ENCODE measurements at regions not wholly inside any gene's neighbourhood (a gene's known extent, or its start where the extent isn't known, plus 50 kb on each side); places are given as distances from the start of the nearest gene placed in this dataset.

DNA sequence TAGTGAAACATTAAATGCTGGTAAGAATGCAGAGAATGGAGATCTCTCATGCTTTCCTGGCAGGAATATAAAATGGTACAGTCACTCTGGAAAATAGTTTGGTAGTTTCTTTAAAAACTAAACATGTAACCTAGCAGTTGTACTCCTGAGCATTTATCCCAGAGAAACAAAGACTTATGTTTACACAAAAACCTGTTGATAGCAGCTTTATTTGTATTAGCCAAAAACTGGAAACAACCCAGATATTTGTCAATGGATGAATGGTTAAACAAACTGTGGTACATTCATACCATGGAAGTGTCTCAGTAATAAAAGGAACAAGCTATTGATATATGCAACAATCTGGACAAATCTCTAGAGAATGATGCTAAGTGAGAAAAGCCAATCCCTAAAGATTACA is 81.7 kb upstream of the CTAGE1 start:
- Mint-ChIP-seq H3K36me3 (no peaks in the 10 kb centered on the region), H3K27me3 (ENCODE audit: insufficient read depth, low read depth) (no peaks in the 10 kb centered on the region), H3K9me3 (peaks cover 3% of the 10 kb centered on the region), H3K4me3 (no peak overlapping the region), H3K27ac (no peak overlapping the region), H3K4me1 (peaks cover 3% of the 10 kb centered on the region)
- no peaks in the 10 kb centered on the region for H3F3A ChIP-seq (ENCODE audit: low read depth)
- H4K20me1 ChIP-seq (ENCODE audit: low read depth), result no peaks in the 10 kb centered on the region
- no peaks in the 10 kb centered on the region for H3K27me3 ChIP-seq
- no peak overlapping the region for H3K9ac ChIP-seq
- no peaks in the 10 kb centered on the region for H3K9me3 ChIP-seq (ENCODE audit: low read depth)
- no peak overlapping the region for H3K27ac ChIP-seq
- H3K36me3 ChIP-seq, result no peaks in the 10 kb centered on the region
- no peak overlapping the region for H2AFZ ChIP-seq (replicated peaks)
- TF ChIP-seq EZH2phosphoT487 (IDR thresholded peaks at IDR 0.05), result no peak
- no peak overlapping the region for H3K4me2 ChIP-seq
- no peak overlapping the region for H3K4me3 ChIP-seq
- no peaks in the 10 kb centered on the region for H3K4me1 ChIP-seq
- no peaks in the 10 kb centered on the region for H3K79me2 ChIP-seq (ENCODE audit: low read depth)
- DNase-seq (ENCODE audit: low spot score), result no peak

- DNase-seq (ENCODE audit: low spot score), result no peak
- Mint-ChIP-seq H3K9me3 (no peaks in the 10 kb centered on the region), H3K36me3 (no peaks in the 10 kb centered on the region), H3K27me3 (ENCODE audit: insufficient read depth, low read depth) (no peaks in the 10 kb centered on the region), H3K27ac (no peak overlapping the region), H3K4me3 (no peak overlapping the region), H3K4me1 (no peaks in the 10 kb centered on the region)
- Histone ChIP-seq H3K36me3 (no peaks in the 10 kb centered on the region), H3K9me3 (ENCODE audit: low read depth) (no peaks in the 10 kb centered on the region), H4K20me1 (ENCODE audit: low read depth) (no peaks in the 10 kb centered on the region), H3K27me3 (no peaks in the 10 kb centered on the region), H3K4me1 (no peaks in the 10 kb centered on the region), H3K27ac (no peak overlapping the region), H3K4me3 (no peak overlapping the region), H3F3A (ENCODE audit: low read depth) (no peaks in the 10 kb centered on the region), H3K9ac (no peak overlapping the region), H2AFZ (replicated peaks) (no peak overlapping the region), H3K4me2 (no peak overlapping the region), H3K79me2 (ENCODE audit: low read depth) (no peaks in the 10 kb centered on the region)
- TF ChIP-seq EZH2 (IDR thresholded peaks at IDR 0.05), result no peak
- TF ChIP-seq CTCF (IDR thresholded peaks at IDR 0.05), result no peak
- no peak for TF ChIP-seq EZH2phosphoT487 (IDR thresholded peaks at IDR 0.05)
These were observed 86.1 kb upstream of the CTAGE1 start for GRCh38 chr18:22503803-22504202.

DNA sequence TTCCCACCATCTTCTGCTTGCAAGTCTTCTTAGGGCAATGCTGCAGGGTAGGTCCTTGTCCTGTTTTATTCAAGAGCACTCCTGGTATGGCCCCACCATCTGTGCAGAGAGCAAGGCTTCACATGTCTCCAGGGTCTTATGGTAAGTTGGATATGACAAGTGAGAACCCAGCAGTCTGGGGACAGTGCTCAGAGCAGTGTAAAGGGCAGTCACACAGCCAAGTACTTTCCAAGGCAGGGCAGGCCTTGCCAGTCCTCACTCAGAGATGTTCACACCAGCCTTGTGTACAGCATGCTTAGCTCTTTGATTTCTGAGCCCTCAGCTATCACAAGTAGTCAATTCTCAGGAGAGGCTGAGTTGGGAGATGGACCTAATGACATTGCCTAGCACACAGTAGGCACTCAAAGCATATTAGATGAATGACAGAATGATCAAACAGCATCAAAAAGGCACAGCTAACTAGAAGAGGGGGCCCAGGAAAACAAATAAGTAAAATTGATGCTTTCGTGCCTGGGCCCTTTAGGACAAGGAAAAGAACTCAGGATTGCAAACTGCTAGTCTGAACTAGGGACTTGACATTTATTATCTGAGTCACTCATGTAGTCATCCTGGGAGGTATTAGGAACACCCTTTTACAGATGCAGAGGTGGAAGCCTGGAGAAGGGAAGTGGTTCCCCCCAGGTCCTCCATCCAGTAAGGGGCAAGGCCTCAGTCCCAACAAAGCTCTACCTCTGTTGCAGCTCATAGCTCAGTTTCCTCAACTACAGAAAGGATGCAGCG is 86.7 kb upstream of the CTAGE1 start:
- Mint-ChIP-seq H3K4me3 (no peak overlapping the region), H3K27ac (no peak overlapping the region), H3K27me3 (ENCODE audit: insufficient read depth, low read depth) (no peaks in the 10 kb centered on the region), H3K9me3 (no peaks in the 10 kb centered on the region), H3K36me3 (no peaks in the 10 kb centered on the region), H3K4me1 (no peaks in the 10 kb centered on the region)
- no peak overlapping the region for H3K9ac ChIP-seq
- no peak overlapping the region for H3K27ac ChIP-seq
- no peaks in the 10 kb centered on the region for H3K27me3 ChIP-seq
- H3K4me1 ChIP-seq, result no peaks in the 10 kb centered on the region
- H3F3A ChIP-seq (ENCODE audit: low read depth), result no peaks in the 10 kb centered on the region
- TF ChIP-seq EZH2phosphoT487 (IDR thresholded peaks at IDR 0.05) (no peak), EZH2 (IDR thresholded peaks at IDR 0.05) (no peak), CTCF (IDR thresholded peaks at IDR 0.05) (no peak)
- no peaks in the 10 kb centered on the region for H3K9me3 ChIP-seq (ENCODE audit: low read depth)
- H3K79me2 ChIP-seq (ENCODE audit: low read depth), result no peaks in the 10 kb centered on the region
- no peaks in the 10 kb centered on the region for H3K36me3 ChIP-seq
- DNase-seq (ENCODE audit: low spot score), result no peak
- no peak overlapping the region for H2AFZ ChIP-seq (replicated peaks)
- H3K4me2 ChIP-seq, result no peak overlapping the region
- no peaks in the 10 kb centered on the region for H4K20me1 ChIP-seq (ENCODE audit: low read depth)
- no peak overlapping the region for H3K4me3 ChIP-seq

DNA sequence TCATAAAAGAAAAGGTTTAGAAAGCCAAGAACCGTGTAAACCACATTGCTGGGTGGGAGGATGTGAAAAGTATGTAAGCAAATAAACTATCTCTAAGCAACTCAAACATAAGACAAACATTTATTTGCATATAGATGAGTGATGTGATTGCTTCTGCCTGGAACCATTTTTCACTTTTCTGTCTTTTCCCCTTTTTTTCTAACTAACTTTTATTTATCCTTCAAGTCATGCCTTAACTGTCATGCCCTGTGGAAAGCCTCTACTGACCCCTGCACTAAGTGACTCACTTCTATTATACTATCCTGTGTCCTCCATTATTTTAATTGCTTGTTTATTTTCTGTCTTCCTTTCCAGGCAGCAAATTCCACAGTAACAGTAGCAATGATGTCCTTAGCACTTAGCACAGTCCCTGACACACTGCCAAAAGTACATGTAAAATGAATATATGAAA is 87.5 kb upstream of the CTAGE1 start:
- no peaks in the 10 kb centered on the region for H3K4me1 ChIP-seq
- no peak overlapping the region for H3K27ac ChIP-seq
- no peak overlapping the region for H3K4me2 ChIP-seq
- no peaks in the 10 kb centered on the region for H3K36me3 Mint-ChIP-seq
- H3F3A ChIP-seq (ENCODE audit: low read depth), result no peaks in the 10 kb centered on the region
- no peak overlapping the region for H3K4me3 ChIP-seq
- no peak overlapping the region for H3K4me3 Mint-ChIP-seq
- no peaks in the 10 kb centered on the region for H3K36me3 ChIP-seq
- no peaks in the 10 kb centered on the region for H3K27me3 ChIP-seq
- no peak for TF ChIP-seq EZH2phosphoT487 (IDR thresholded peaks at IDR 0.05)
- TF ChIP-seq CTCF (IDR thresholded peaks at IDR 0.05), result no peak
- no peak for TF ChIP-seq EZH2 (IDR thresholded peaks at IDR 0.05)
- H3K9me3 Mint-ChIP-seq, result no peaks in the 10 kb centered on the region
- no peaks in the 10 kb centered on the region for H3K4me1 Mint-ChIP-seq
- H3K79me2 ChIP-seq (ENCODE audit: low read depth), result no peaks in the 10 kb centered on the region
- no peak overlapping the region for H2AFZ ChIP-seq (replicated peaks)
- H3K9me3 ChIP-seq (ENCODE audit: low read depth), result no peaks in the 10 kb centered on the region
- H4K20me1 ChIP-seq (ENCODE audit: low read depth), result no peaks in the 10 kb centered on the region
- H3K27ac Mint-ChIP-seq, result no peak overlapping the region
- H3K27me3 Mint-ChIP-seq (ENCODE audit: insufficient read depth, low read depth), result no peaks in the 10 kb centered on the region
- no peak overlapping the region for H3K9ac ChIP-seq
- no peak for DNase-seq (ENCODE audit: low spot score)
